ENCODE measurements at regions not wholly inside any gene's neighbourhood (a gene's known extent, or its start where the extent isn't known, plus 50 kb on each side); places are given as distances from the start of the nearest gene placed in this dataset.

DNA sequence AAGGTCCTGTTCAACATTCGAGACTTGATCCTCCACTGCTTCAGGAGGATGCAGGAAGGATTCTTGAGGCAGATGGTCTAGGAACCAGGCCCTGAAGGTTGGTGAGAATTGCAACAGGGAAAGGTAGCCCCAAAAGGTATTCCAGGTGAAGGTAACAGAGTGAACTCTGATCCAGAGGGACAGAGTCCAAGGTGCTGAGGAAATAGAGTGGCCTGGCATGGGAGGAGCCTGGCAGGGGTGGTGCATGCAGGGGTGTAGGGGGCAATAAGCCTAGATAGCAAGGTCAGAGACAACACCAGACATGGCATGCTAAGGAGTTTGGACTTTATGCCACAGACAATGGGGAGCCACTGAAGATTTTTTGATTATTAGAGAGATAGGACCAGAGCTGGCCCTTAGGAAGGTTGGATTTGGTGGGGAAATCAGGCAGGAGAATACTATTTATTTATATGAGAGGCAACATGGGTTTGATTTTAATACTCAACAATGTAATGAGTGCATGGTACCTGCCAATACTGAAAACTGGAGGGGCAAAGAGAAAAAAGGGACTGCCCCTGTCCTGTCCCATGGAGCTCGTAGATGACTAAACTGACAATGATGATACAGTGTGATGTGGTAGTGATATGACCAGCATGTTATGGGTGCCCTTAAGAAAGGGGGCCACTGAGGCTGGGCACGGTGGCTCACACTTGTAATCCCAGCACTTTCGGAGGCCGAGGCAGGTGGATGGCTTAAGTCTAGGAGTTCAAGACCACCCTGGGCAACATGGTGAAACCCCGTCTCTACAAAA is 50.5 kb upstream of the TMED10 start:
- Histone ChIP-seq H3K27ac (ENCODE audit: low read length) (no peak overlapping the region), H3K4me1 (ENCODE audit: control insufficient read depth in 1 of 2, extremely low read depth in 1 of 2, insufficient read depth in 2 of 2, low read length in 2 of 2) (peaks cover 12 to 41% of the 10 kb centered on the region in 2 experiments), H3K27me3 (replicated peaks in 1 of 2; ENCODE audit: control insufficient read depth in 2 of 2, extremely low read depth in 1 of 2, insufficient read depth in 2 of 2, low read length in 1 of 2) (peaks cover 0 to 3% of the 10 kb centered on the region in 2 experiments), H3K36me3 (ENCODE audit: control insufficient read depth in 2 of 2, extremely low read depth in 1 of 2, insufficient read depth in 1 of 2, low read length in 1 of 2) (no peaks in the 10 kb centered on the region), H3K4me3 (ENCODE audit: control insufficient read depth in 1 of 2, extremely low read depth in 1 of 2, low read length in 1 of 2) (no peak overlapping the region), H3K9me3 (no peaks in the 10 kb centered on the region)
- H3K27ac Mint-ChIP-seq: no peak overlapping the region
- no peak overlapping the region for H3K4me3 Mint-ChIP-seq
- H3K36me3 Mint-ChIP-seq: no peaks in the 10 kb centered on the region
- ATAC-seq (replicated peaks in 1 of 4): no peak
- H3K4me1 Mint-ChIP-seq: peaks cover 42 to 55% (median 47%) of the 10 kb centered on the region in 3 donors
- CTCF ChIA-PET: no interaction called here
- no peaks in the 10 kb centered on the region for H3K27me3 Mint-ChIP-seq
- WGBS (ENCODE audit: insufficient coverage): 87% methylated on average over 5 of the region's 6 CpGs
- H3K9me3 Mint-ChIP-seq: no peaks in the 10 kb centered on the region
- POLR2A ChIA-PET: interaction anchor here (0.6 kb wide), 2 partner anchors 85 to 90 kb away, joined by 3 to 5 read pairs; no protein-coding TSS in a partner anchor
- DNase-seq: no peak

Data from T-cell (primary cell).